GM19025 (cell line): ENCODE measurements at regions not wholly inside any gene's neighbourhood (a gene's known extent, or its start where the extent isn't known, plus 50 kb on each side); places are given as distances from the start of the nearest gene placed in this dataset.

Experiments used
- ATAC-seq: cut with Tn5 transposase; IDR thresholded peaks from one replicate; pipeline ENCODE4 v1.9.1; 2021; ENCODE audit warnings: mild to moderate bottlenecking, low read depth, moderate library complexity; ENCODE audit not compliant: unreplicated experiment

- no peak for ATAC-seq
These were observed 516.1 kb upstream of the DIPK2B start for GRCh38 chrX:45716750-45717149.

- ATAC-seq: no peak
These were observed 515.1 kb upstream of the DIPK2B start for GRCh38 chrX:45715748-45716147.

GRCh38 chrX:45714866-45715265, 514.2 kb upstream of the DIPK2B start:
- no peak for ATAC-seq

GRCh38 chrX:45712067-45712466, 511.4 kb upstream of the DIPK2B start:
- no peak for ATAC-seq

- no peak for ATAC-seq
These were observed 510.6 kb upstream of the DIPK2B start for GRCh38 chrX:45711231-45711630.

GRCh38 chrX:45710081-45710801, 509.6 kb upstream of the DIPK2B start:
- ATAC-seq: peak; percentile 75

DNA sequence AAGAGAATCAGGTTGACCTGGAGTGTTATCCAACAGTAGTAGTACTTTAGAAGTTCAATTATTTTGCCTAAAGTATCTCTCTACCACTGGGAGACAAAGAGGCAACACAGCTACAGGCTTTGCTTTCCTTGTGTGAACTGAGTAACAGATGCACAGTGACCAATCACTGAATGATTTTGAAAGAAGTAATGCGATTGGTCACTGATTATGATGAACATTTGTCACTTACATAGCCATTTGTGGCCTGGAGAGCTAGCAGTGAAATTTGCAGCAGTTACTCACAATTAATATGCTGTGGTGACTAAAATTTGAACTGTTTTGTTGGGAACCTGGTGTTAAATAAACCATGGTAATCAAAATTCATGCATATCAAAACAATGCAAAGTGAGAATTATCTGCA, 508.7 kb upstream of the DIPK2B start:
- no peak for ATAC-seq

- no peak for ATAC-seq
These were observed 498.5 kb upstream of the DIPK2B start for GRCh38 chrX:45699158-45699557.

DNA sequence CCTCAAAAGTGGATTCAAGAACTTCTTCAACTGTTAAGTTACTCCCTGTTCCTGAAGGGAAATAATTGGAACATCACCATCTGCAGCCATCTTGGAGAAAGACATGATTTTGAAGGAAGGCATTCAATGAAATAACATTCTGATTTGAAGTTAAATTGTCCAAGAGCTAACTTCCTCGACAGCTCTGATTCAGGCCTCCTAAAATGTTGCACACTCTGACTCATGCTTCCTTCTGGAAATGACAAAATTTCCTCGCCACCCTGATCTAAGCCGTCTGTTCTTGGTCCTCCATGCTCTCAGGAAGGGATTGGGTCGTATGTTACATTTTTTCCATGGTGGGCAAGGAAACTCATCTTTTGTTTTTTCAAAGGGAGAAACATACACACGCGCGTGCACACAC, 496.9 kb upstream of the DIPK2B start:
- ATAC-seq: no peak

GRCh38 chrX:45696736-45697135, 496.1 kb upstream of the DIPK2B start:
- ATAC-seq: no peak

GRCh38 chrX:45689971-45690370, 489.3 kb upstream of the DIPK2B start:
- ATAC-seq: no peak

GRCh38 chrX:45683914-45684313, 483.2 kb upstream of the DIPK2B start:
- no peak for ATAC-seq

DNA sequence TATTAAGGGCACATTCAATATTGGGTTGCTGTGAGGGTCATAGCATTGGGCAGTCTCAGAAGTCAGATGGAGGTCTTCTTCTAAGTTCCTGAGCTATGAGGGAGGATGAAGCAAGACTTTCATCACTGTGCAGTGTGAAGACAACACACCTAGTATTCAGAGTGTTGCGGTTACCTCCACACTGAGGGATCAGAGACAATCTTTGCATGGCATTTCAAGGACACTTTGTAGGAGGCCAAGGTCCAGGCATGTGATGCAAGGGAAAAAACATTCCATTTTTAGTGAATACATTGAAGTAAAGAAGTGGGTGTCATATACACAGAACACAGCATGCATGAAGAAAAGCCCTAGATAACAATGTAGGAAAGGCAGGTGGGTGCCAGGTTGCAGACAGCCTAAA, 481.2 kb upstream of the DIPK2B start:
- ATAC-seq: no peak

DNA sequence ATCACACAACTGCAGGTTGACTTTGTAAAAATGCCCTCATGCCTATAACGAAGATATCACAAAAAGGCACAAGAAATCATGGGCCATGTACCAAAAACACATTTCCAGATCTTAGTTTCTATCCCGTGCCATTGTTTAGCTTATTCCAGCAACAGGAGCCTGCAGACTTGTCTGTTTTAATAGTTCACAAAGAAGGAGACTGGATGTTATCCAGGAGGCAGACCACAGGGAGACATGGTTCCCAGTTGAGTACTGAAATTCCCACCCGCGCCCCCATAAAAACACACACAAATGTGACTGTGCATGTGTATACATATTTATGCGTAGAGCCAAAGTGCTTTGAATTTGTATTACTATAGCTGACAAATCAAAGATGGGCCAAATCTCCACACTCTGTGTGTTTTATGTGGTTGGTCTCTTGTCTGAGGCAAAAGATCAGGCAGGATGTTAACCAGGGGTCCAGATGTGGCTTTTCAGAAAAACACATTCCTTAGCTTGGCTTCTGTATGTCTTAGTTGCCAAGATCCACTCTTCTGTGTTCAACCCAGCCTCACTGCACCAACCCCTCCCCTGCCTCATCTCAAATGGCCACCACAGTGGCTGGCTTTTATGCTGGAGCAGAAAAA, 469.2 kb upstream of the DIPK2B start:
- no peak for ATAC-seq

DNA sequence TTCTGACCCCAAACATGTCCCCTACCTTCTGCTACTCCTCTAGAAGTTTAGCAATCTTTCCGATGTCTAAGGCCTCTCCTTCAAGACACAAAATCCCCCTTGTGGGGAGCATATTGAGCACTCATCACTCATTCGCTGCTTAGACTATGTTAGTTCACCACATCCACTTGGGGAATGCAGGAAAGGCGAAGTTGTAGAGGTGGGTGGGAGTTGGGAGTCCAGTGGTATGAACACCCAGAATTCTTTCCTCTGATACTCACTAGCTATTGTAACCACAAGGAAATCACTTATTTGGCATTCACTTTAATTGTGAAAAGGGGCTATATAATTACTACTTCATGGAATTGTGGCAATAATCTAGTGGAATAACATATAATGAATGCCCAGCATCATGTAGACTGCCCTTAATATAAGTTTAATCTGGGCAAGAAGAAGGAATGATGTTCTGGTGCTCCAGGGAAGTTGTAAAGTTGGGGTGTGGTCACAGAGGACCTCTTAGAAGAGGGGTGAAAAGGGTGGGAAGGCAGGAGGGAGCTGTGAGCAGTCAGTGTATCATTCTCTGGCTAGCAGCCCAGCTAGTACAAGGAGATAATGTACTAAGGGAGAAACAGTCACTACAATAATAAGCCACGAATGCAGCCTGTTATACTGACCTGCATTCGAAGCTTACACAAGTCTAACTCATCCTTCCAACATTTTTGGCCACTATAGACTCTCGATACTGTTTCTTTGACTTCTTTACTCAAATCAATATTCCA, 468.2 kb upstream of the DIPK2B start:
- no peak for ATAC-seq

GRCh38 chrX:45667666-45668065, 467.0 kb upstream of the DIPK2B start:
- no peak for ATAC-seq

DNA sequence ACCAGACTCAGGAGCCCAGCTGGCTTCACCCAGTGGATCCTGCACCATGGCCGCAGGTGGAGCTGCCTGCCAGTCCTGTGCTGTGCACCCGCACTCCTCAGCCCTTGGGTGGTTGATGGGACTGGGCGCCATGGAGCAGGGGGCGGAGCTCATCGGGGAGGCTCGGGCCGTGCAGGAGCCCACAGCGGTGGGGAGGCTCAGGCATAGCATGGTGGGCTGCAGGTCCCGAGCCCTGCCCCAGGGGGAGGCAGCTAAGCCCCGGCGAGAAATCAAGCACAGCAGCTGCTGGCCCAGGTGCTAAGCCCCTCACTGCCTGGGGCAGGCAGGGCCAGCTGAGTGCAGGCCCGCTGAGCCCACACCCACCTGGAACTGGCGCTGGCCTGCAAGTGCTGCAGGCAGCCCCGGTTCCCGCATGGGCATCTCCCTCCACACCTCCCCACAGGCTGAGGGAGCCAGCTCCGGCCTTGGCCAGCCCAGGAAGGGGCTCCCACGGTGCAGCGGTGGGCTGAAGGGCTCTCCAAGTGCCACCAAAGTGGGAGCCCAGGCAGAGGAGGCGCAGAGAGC, 464.1 kb upstream of the DIPK2B start:
- ATAC-seq: no peak

GRCh38 chrX:45660477-45660876, 459.8 kb upstream of the DIPK2B start:
- ATAC-seq: no peak

DNA sequence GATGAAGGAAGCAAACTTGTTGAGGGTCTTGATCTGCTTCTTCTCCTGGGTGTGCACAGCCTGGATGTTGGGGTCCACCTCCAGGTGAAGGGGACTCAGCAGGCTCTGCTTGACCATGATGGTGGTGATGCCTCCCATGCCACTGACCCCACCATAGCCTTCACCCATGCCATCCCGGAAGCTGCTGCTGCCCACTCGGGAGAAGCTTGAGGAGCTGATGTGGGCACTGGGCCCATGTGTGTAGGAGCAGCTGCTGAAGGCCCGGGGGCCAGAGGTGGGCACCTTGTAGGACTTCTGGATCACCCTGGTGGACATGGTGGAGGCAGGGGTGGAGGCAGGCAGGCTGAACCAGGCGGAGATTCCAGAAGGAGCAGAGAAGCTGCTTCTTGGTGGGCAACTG, 432.7 kb upstream of the DIPK2B start:
- no peak for ATAC-seq

- no peak for ATAC-seq
These were observed 431.8 kb upstream of the DIPK2B start for GRCh38 chrX:45632506-45632905.

DNA sequence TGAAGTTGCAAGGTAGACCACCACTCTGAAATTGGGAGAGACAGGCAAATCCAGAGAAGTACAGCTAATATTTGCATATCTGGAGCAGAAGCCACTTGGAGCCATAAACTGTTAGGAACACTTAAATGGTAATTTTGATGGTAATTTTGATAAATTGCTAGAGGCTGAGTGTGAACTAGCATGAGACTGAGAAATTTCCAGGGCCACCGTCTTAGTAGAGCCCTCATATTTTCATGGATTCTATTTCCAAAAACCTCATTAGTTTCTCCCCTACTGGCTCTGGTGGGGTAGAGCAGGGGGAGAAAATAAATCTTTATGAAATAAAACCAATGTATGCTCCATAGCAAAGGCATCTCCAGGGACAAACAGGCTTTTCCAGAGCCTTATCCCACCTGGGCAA, 429.4 kb upstream of the DIPK2B start:
- ATAC-seq: no peak
